ENCODE measurements at regions not wholly inside any gene's neighbourhood (a gene's known extent, or its start where the extent isn't known, plus 50 kb on each side); places are given as distances from the start of the nearest gene placed in this dataset.

DNA sequence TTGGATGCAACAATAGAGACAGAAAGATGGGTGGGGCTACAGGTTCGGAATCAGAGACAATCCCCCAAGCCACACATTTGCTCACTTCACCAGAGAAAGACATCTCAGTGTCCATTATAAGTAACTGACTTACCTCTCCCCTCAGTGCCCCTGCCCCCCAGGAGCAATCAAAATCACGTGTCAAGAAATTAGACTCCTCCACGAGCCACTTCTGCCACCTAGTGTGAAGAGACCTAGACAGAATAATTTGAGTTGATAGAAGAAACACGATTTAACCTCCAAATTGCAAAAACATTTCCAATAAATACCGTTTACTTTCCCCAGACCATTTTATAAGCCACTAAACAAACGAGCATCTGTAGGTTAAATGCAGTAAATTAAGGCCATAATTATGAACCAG lies 123.2 kb downstream of the SLC30A10 start:
- TF ChIP-seq, protein P1, sequence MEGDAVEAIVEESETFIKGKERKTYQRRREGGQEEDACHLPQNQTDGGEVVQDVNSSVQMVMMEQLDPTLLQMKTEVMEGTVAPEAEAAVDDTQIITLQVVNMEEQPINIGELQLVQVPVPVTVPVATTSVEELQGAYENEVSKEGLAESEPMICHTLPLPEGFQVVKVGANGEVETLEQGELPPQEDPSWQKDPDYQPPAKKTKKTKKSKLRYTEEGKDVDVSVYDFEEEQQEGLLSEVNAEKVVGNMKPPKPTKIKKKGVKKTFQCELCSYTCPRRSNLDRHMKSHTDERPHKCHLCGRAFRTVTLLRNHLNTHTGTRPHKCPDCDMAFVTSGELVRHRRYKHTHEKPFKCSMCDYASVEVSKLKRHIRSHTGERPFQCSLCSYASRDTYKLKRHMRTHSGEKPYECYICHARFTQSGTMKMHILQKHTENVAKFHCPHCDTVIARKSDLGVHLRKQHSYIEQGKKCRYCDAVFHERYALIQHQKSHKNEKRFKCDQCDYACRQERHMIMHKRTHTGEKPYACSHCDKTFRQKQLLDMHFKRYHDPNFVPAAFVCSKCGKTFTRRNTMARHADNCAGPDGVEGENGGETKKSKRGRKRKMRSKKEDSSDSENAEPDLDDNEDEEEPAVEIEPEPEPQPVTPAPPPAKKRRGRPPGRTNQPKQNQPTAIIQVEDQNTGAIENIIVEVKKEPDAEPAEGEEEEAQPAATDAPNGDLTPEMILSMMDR (IDR thresholded peaks at IDR 0.05; ENCODE audit: extremely low read depth, low read depth, low read length): peak; percentile 43
- H2AFZ ChIP-seq (ENCODE audit: low read length): no peak overlapping the region
- no peak overlapping the region for H3K4me3 ChIP-seq (ENCODE audit: insufficient read depth, low read length)
- no peaks in the 10 kb centered on the region for H3K4me1 ChIP-seq (ENCODE audit: insufficient read depth, low read length)
- no peak for DNase-seq (ENCODE audit: insufficient read length, low spot score, missing footprints)
- H3K9me3 ChIP-seq (ENCODE audit: low read depth, low read length): no peaks in the 10 kb centered on the region
- no peaks in the 10 kb centered on the region for H3K79me2 ChIP-seq (ENCODE audit: insufficient read depth, low read length)
- no peak overlapping the region for H3K27ac ChIP-seq (ENCODE audit: low read depth, low read length)
- H4K20me1 ChIP-seq (ENCODE audit: insufficient read depth, low read length): no peaks in the 10 kb centered on the region
- no peak overlapping the region for H3K4me2 ChIP-seq (ENCODE audit: insufficient read depth, low read length)
- H3K27me3 ChIP-seq (ENCODE audit: insufficient read depth, low read length): peaks cover 14% of the 10 kb centered on the region
- no peaks in the 10 kb centered on the region for H3K36me3 ChIP-seq (ENCODE audit: insufficient read depth, low read length)

DNA sequence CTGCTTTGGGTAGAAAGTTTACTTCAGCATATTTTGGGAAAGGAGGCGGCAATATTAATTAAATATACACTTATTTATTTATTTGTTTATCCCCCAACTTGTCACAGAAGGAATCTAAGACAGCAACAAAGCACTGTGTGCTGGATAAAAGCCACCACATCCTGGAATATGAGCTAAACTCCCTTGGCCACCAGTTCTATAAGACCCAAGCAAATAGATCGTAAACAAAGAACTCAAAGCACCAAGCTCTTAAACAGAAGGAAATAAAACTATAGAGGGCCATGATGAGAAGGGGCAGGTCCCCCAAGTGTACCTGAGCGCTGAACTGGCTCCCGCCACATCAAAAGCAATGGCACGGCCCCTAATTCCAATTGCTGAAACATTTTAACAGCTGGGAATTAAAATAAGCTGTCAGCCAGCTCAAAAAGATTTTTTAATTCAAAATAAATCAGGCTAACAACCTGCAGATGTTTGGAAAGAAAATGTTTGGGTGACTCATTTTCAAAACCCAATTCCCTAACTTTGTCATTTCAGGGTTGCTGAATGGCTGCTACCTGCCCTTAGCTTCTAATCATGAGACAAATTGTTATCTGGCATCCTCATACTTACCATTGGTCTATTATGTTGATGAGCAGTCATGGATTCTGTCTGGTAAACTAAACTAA lies 127.1 kb downstream of the SLC30A10 start:
- no peak overlapping the region for H3K4me3 ChIP-seq (ENCODE audit: insufficient read depth, low read length)
- DNase-seq (ENCODE audit: insufficient read length, low spot score, missing footprints): no peak
- H4K20me1 ChIP-seq (ENCODE audit: insufficient read depth, low read length): no peaks in the 10 kb centered on the region
- TF ChIP-seq, protein P1 (IDR thresholded peaks at IDR 0.05; ENCODE audit: extremely low read depth, low read depth, low read length): no peak
- no peak overlapping the region for H3K4me2 ChIP-seq (ENCODE audit: insufficient read depth, low read length)
- H3K27me3 ChIP-seq (ENCODE audit: insufficient read depth, low read length): no peaks in the 10 kb centered on the region
- H3K4me1 ChIP-seq (ENCODE audit: insufficient read depth, low read length): peaks cover 4% of the 10 kb centered on the region
- H3K9me3 ChIP-seq (ENCODE audit: low read depth, low read length): no peaks in the 10 kb centered on the region
- no peaks in the 10 kb centered on the region for H3K36me3 ChIP-seq (ENCODE audit: insufficient read depth, low read length)
- no peaks in the 10 kb centered on the region for H3K79me2 ChIP-seq (ENCODE audit: insufficient read depth, low read length)
- H2AFZ ChIP-seq (ENCODE audit: low read length): no peak overlapping the region
- no peak overlapping the region for H3K27ac ChIP-seq (ENCODE audit: low read depth, low read length)

DNA sequence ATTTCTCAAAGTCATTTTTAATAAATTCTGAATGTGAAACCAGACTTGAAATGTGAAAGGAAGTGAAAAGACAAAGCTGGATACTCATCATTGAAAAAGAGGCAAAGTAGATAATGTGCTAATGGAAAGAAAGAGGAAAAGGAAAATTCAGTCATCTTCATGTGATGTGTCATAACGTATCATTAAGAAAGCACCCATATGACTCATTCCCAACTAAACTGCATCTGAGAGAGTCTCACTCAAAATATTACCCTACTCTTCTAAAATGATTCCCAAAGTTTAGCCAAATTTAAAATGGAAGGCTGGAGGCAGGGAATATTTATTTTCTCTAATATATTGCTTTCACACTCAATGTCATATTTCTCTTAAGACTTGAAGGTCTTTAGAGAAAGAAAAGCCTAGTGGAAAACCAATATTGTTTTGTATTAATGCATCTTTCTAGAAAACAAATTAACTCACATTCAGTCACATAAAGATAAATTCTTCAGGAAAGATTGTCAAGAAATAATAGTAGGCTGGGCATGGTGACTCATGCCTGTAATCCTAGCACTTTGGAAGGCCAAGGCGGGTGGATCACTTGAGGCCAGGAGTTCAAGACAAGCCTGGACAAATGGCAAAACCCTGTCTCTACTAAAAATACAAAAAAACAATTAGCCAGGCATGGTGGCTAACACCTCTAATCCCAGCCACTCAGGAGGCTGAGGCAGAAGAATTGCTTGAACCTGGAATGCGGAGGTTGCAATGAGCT lies 129.9 kb downstream of the SLC30A10 start:
- H3K4me3 ChIP-seq (ENCODE audit: insufficient read depth, low read length): no peak overlapping the region
- TF ChIP-seq, protein P1 (IDR thresholded peaks at IDR 0.05; ENCODE audit: extremely low read depth, low read depth, low read length): no peak
- no peaks in the 10 kb centered on the region for H3K9me3 ChIP-seq (ENCODE audit: low read depth, low read length)
- peaks cover 4% of the 10 kb centered on the region for H3K4me1 ChIP-seq (ENCODE audit: insufficient read depth, low read length)
- H2AFZ ChIP-seq (ENCODE audit: low read length): no peak overlapping the region
- H3K36me3 ChIP-seq (ENCODE audit: insufficient read depth, low read length): no peaks in the 10 kb centered on the region
- peak overlapping the region; percentile 11 for H3K4me2 ChIP-seq (ENCODE audit: insufficient read depth, low read length)
- H3K79me2 ChIP-seq (ENCODE audit: insufficient read depth, low read length): no peaks in the 10 kb centered on the region
- H3K27me3 ChIP-seq (ENCODE audit: insufficient read depth, low read length): no peaks in the 10 kb centered on the region
- DNase-seq (ENCODE audit: insufficient read length, low spot score, missing footprints): no peak
- H3K27ac ChIP-seq (ENCODE audit: low read depth, low read length): peak overlapping the region; percentile 33
- no peaks in the 10 kb centered on the region for H4K20me1 ChIP-seq (ENCODE audit: insufficient read depth, low read length)

DNA sequence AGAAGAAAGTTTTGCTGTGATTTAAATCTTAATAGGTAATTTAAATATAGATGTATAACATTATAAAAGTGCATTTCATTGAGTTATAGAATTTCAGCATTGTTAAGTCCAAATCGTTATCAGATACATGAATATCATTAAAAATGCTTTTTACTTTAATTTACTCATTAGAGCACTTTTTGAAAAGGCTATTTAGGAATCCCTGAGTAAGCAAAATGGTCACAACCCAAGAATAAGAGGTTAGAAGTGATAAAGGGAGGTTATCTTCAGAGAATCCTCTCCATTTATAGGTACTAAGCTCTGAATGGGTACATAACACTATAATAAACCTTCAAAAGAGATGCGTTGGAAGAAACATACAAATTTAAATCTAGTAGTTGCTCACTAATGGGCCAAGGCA lies 130.7 kb downstream of the SLC30A10 start:
- no peak for DNase-seq (ENCODE audit: insufficient read length, low spot score, missing footprints)
- TF ChIP-seq, protein P1 (IDR thresholded peaks at IDR 0.05; ENCODE audit: extremely low read depth, low read depth, low read length): no peak
- Histone ChIP-seq H3K4me1 (ENCODE audit: insufficient read depth, low read length) (peaks cover 4% of the 10 kb centered on the region), H2AFZ (ENCODE audit: low read length) (no peak overlapping the region), H3K4me2 (ENCODE audit: insufficient read depth, low read length) (no peak overlapping the region), H3K9me3 (ENCODE audit: low read depth, low read length) (no peaks in the 10 kb centered on the region), H3K79me2 (ENCODE audit: insufficient read depth, low read length) (no peaks in the 10 kb centered on the region), H3K27me3 (ENCODE audit: insufficient read depth, low read length) (no peaks in the 10 kb centered on the region), H3K36me3 (ENCODE audit: insufficient read depth, low read length) (no peaks in the 10 kb centered on the region), H3K27ac (ENCODE audit: low read depth, low read length) (peak overlapping the region; percentile 33), H3K4me3 (ENCODE audit: insufficient read depth, low read length) (no peak overlapping the region), H4K20me1 (ENCODE audit: insufficient read depth, low read length) (no peaks in the 10 kb centered on the region)

All from osteoblast (primary cell).